ENCODE measurements at regions not wholly inside any gene's neighbourhood (a gene's known extent, or its start where the extent isn't known, plus 50 kb on each side); places are given as distances from the start of the nearest gene placed in this dataset.

DNA sequence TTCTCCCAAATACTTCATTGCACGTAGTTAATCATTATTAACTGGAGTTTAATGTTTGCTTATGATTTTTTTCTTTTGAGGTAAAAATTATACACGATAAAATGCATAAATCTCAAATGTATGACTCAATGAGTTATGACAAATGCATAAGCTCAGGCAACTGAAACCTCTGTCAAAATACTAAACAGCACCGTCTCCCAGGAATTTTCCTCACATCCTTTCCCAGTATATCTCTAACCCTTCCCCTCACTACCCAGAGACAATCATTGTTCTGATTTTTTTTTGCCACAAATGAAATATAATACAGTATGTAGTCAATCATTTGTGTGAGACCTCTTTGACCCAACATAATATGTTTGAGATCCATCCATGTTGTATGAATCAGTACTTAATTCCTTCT, 606.5 kb downstream of the CPS1 start:
- no peak overlapping the region for H3K4me2 ChIP-seq (ENCODE audit: low read length)
- POLR2A ChIA-PET: no interaction called here
- H4K20me1 ChIP-seq (ENCODE audit: insufficient read depth): no peaks in the 10 kb centered on the region
- H3K9me2 ChIP-seq (ENCODE audit: insufficient read depth): no peaks in the 10 kb centered on the region; the same call in 1 of the 2 replicates
- H3K9ac ChIP-seq (ENCODE audit: low read length): no peak overlapping the region
- no peaks in the 10 kb centered on the region for H3K9me3 ChIP-seq (ENCODE audit: control insufficient read depth in 1 of 2, insufficient read depth in 1 of 2, low read depth in 1 of 2, low read length in 2 of 2)
- no peak overlapping the region for H3K4me3 ChIP-seq (replicated peaks in 1 of 2; ENCODE audit: low read depth in 1 of 2, low read length in 2 of 2)
- CTCF ChIA-PET: no interaction called here
- no TSS peak for BruUV-seq (replicated peaks)
- no peaks in the 10 kb centered on the region for H3K27me3 ChIP-seq (ENCODE audit: insufficient read depth, low read length)
- no peaks in the 10 kb centered on the region for H3K79me2 ChIP-seq (ENCODE audit: insufficient read depth, low read length)
- H3K4me1 ChIP-seq (ENCODE audit: control insufficient read depth in 1 of 2, insufficient read depth in 2 of 2, low read length in 2 of 2): no peaks in the 10 kb centered on the region
- H3K27ac ChIP-seq (ENCODE audit: low read depth, low read length): no peak overlapping the region
- intact Hi-C loops (cut with micrococcal nuclease): no loop called here
- no peaks in the 10 kb centered on the region for H3K36me3 ChIP-seq (ENCODE audit: control insufficient read depth in 1 of 2, insufficient read depth in 2 of 2, low read length in 2 of 2)
- TF ChIP-seq JUND (IDR thresholded peaks at IDR 0.05) (no peak), EZH2phosphoT487 (IDR thresholded peaks at IDR 0.05; ENCODE audit: borderline replicate concordance) (no peak), ZNF274 (IDR thresholded peaks at IDR 0.05; ENCODE audit: low read depth, low read length) (no peak), EGR1 (IDR thresholded peaks at IDR 0.05; ENCODE audit: low read depth) (no peak), TCF7L2 (IDR thresholded peaks at IDR 0.05; ENCODE audit: borderline replicate concordance, extremely low read depth, insufficient read depth, insufficient read length) (no peak), CBX3 (IDR thresholded peaks at IDR 0.05; ENCODE audit: low read depth) (no peak)
- TF ChIP-seq, protein P1, sequence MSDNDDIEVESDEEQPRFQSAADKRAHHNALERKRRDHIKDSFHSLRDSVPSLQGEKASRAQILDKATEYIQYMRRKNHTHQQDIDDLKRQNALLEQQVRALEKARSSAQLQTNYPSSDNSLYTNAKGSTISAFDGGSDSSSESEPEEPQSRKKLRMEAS (IDR thresholded peaks at IDR 0.05): no peak
- ATAC-seq (no peak), DNase-seq (ENCODE audit: low read depth, low spot score) (no peak)
- RAD21 ChIA-PET (ENCODE audit: low non-redundant PET in 1 of 2, low total read pairs in 2 of 2, uncharacterized antibody in 2 of 2, unreplicated experiment in 2 of 2): no interaction called here
- H2AFZ ChIP-seq (ENCODE audit: low read depth, low read length, poor library complexity, severe bottlenecking): no peak overlapping the region

DNA sequence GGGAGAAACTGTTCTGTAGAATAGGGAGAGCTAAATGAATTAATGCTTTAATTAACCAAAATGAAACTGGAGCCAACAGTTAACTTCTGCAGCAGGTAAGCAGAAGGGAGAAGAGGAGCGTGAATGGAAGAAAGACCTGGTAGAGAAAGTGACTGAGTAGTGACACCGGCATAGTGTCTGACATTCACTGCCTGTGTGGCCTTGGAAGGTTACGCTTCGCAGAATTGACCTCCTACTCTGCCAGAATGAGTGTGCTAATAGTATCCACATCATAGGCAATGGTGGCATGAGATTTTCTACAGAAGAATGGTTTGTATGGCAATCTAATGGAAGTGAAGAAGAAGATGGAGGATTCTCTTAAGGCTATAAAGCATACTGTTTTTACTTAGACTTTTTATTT, 614.4 kb downstream of the CPS1 start:
- CTCF ChIA-PET: no interaction called here
- no peak overlapping the region for H2AFZ ChIP-seq (ENCODE audit: low read depth, low read length, poor library complexity, severe bottlenecking)

More for the DNA sequence above, 614.4 kb downstream of the CPS1 start:
- H3K4me3 ChIP-seq (replicated peaks in 1 of 2; ENCODE audit: low read depth in 1 of 2, low read length in 2 of 2): no peak overlapping the region
- no peaks in the 10 kb centered on the region for H3K79me2 ChIP-seq (ENCODE audit: insufficient read depth, low read length)
- H4K20me1 ChIP-seq (ENCODE audit: insufficient read depth): no peaks in the 10 kb centered on the region
- DNase-seq (ENCODE audit: low read depth, low spot score): no peak
- H3K4me2 ChIP-seq (ENCODE audit: low read length): no peak overlapping the region
- peaks cover 3% of the 10 kb centered on the region; the same call in 1 of the 2 replicates for H3K9me2 ChIP-seq (ENCODE audit: insufficient read depth)
- POLR2A ChIA-PET: no interaction called here
- H3K36me3 ChIP-seq (ENCODE audit: control insufficient read depth in 1 of 2, insufficient read depth in 2 of 2, low read length in 2 of 2): no peaks in the 10 kb centered on the region
- TF ChIP-seq, protein P2, sequence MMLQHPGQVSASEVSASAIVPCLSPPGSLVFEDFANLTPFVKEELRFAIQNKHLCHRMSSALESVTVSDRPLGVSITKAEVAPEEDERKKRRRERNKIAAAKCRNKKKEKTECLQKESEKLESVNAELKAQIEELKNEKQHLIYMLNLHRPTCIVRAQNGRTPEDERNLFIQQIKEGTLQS (IDR thresholded peaks at IDR 0.05): no peak
- no peak for TF ChIP-seq EZH2 (IDR thresholded peaks at IDR 0.05)
- TF ChIP-seq FOSL1 (IDR thresholded peaks at IDR 0.05; ENCODE audit: low read depth): no peak
- no peak for TF ChIP-seq TCF7L2 (IDR thresholded peaks at IDR 0.05; ENCODE audit: borderline replicate concordance, extremely low read depth, insufficient read depth, insufficient read length)
- RAD21 ChIA-PET (ENCODE audit: low non-redundant PET in 1 of 2, low total read pairs in 2 of 2, uncharacterized antibody in 2 of 2, unreplicated experiment in 2 of 2): no interaction called here
- intact Hi-C loops (cut with micrococcal nuclease): no loop called here
- H3K9me3 ChIP-seq (ENCODE audit: control insufficient read depth in 1 of 2, insufficient read depth in 1 of 2, low read depth in 1 of 2, low read length in 2 of 2): no peaks in the 10 kb centered on the region
- H3K4me1 ChIP-seq (ENCODE audit: control insufficient read depth in 1 of 2, insufficient read depth in 2 of 2, low read length in 2 of 2): no peaks in the 10 kb centered on the region
- no peaks in the 10 kb centered on the region for H3K27me3 ChIP-seq (ENCODE audit: insufficient read depth, low read length)
- BruUV-seq (replicated peaks): no TSS peak
- H3K27ac ChIP-seq (ENCODE audit: low read depth, low read length): no peak overlapping the region
- no peak overlapping the region for H3K9ac ChIP-seq (ENCODE audit: low read length)
- no peak for ATAC-seq

Measured in HCT116 (cell line).